DMS153 treated with DMSO at 0.1 percent for 48 hours (cell line): ENCODE measurements at regions not wholly inside any gene's neighbourhood (a gene's known extent, or its start where the extent isn't known, plus 50 kb on each side); places are given as distances from the start of the nearest gene placed in this dataset.

Source experiments
- DNase-seq: peaks from one replicate; lab custom pipeline; 2025; ENCODE audit not compliant: unreplicated experiment; lab: John Stamatoyannopoulos, UW

DNA sequence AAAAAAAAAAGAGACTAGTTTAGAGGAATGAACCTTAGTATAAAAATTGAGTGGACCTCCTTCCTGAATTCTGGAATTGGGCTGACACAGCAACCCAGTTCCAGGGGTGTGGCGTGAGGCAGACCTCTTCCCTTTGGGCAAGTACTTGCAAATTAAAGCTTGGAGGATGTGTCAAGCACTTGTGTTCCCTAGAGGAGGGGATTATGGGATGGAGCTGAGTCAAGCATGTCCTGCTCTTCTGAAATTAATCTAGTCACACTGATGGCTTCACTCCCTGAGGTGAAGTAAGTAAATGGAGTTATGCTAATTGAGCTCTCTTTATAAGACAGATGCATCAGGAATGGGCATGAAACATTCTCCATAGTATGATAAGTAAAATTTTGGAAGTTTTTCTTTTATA, 107.7 kb upstream of the HTR2A start:
- DNase-seq, result no peak

DNA sequence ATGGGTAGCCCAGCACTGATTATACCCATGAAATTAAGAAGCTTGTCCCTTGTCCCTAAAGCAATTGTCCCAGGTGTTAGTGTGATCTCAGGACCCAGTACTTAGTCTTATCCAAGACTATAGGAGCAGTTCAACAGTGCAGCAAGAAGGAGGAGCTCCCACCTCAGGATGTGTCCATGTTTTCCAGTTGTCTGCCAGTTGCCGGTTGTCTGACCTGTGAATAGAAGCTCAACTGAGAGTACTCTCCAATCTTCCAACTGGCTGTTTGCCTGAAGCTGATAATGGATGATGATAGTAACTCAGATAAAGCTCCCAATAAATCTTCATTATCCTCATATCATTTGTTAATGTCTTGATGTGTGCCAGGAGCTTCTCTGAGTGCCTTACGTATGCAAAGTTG, 107.2 kb upstream of the HTR2A start:
- DNase-seq, result no peak

DNA sequence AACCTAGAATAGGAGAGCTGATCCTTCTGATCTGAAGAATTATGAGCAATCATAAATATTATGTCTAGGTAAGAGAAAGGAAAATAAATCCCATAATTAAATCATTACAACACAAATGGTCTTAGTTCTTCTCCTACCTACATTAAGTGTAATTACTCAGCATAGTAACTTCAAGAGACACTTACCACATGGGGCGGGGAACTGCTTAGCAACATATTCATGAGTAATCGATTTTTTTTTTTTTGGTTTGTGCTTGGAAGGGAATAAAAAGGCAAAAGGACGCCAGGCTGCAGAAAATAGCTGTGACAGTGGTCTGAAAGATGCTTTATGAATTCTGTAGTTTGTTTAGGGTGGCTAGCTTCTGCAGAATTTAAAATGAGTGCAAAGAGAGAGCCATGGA, 103.3 kb upstream of the HTR2A start:
- DNase-seq, result no peak

DNA sequence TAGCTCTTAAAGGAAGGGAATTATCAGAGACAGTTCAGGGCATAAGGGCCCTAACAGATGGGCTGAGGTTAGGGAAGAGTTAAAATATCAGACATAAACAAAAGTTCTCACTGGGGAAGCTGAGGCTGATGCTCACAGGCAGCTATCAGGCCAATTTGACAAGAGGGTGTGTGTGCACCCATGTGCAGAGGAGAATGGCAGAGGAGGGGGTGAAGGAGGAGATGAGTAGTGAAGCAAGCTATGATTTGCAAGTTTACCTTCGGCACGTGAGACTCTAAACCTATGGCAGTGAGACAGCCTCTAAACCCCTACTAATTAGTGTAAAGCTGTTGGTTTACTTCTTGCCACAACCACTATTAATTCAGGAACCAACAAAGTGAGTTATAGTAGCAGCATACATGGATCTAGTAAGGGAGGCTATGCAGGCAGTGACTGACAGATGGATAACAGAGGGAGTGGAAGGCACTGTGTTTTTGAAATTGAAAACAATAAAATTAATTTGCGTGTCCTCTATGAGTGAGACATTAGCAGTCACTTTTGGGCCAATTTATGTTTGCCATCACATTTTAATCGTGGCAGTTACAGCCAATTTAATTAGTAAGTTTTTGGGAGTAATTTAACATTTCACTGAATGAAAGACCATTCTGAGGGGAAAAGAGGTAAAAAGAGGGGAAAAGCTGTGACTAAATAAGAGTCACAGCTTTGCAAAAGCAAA, 99.6 kb upstream of the HTR2A start:
- no peak for DNase-seq

- DNase-seq, result no peak
Measured at GRCh38 chr13:46995874-46996273, 99.0 kb upstream of the HTR2A start.

DNA sequence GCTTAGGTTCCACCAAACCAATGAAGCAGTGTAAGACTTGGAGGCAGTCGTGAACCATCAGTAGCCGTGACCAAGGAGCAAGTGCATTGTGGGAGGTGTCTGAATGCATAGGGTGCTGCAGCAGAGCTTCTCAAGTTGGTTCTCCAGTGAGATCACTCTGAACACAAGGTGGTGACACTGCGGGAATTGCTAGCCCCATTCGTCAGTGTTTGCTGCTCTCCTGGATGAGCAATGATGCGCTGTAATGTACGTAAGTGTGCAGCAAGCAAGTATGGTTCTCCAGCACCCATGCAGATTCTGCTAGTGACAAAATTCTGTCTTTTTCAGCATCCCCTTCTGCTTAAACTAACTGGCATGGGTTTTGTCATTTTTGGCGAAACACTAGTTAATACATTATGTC, 97.6 kb upstream of the HTR2A start:
- no peak for DNase-seq

GRCh38 chr13:46992383-46992952, 95.6 kb upstream of the HTR2A start:
- DNase-seq, result no peak

DNA sequence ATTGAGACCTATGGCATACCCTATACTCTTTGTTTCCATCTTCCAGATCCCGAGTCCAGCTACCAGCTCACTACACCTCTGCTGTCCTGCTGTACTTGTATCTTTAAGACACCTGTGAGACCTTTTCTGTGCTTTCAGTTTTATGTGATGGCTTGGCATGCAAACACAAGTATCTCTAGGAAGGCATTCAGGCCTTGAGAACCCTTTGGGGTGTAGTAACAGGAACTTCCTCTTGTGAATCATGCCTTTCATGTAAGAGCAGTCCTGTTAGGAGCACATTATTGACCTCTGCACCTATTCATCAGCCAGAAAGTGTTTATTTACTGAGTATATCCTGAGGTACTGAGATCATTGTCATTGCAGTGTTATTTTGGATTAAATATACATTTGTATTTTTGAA, 87.0 kb upstream of the HTR2A start:
- DNase-seq, result no peak

- DNase-seq, result no peak
Measured at GRCh38 chr13:46982856-46983582, 86.2 kb upstream of the HTR2A start.

DNA sequence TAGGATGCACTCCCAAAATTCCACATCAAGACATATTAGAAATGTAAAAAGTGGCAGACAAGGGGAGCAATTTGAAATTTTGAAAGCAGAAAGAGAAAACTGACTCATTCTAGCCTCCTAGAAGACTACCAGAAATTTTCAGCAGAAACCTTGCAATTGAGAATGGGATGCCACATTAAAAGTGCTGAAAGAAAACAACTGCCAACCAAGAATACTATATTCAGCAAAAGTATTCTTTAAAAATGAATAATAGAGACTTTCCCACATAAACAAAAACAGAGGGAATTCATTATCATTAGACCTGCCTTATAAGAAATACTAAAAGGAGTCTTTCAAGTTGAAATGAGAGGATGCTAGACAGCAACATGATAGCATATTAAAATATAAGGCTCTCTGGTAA, 78.3 kb upstream of the HTR2A start:
- no peak for DNase-seq

- no peak for DNase-seq
Measured at GRCh38 chr13:46968450-46968849, 71.6 kb upstream of the HTR2A start.

GRCh38 chr13:46964789-46965527, 68.1 kb upstream of the HTR2A start:
- DNase-seq, result no peak

DNA sequence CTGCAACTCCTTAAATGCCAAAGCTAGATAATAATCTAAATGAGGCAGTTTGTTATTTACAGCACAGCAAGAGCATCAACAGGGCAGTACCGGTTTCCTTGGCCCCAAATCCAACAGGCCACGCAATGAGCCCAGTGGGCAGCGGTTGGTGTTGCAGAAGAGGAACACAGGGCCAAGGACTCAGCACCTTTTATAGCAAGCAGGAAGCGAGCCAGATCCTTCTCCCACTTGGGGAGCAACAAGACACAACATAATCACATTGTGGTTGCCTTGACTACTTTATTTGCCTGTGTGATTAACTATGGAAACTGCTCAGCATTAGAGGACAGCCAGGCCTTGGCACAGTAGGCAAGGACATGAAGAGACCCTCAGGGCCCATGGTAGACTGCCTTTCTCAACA, 67.1 kb upstream of the HTR2A start:
- no peak for DNase-seq

- no peak for DNase-seq
Measured at GRCh38 chr13:46962281-46962941, 65.6 kb upstream of the HTR2A start.

GRCh38 chr13:46961719-46962118, 64.9 kb upstream of the HTR2A start:
- DNase-seq, result no peak

DNA sequence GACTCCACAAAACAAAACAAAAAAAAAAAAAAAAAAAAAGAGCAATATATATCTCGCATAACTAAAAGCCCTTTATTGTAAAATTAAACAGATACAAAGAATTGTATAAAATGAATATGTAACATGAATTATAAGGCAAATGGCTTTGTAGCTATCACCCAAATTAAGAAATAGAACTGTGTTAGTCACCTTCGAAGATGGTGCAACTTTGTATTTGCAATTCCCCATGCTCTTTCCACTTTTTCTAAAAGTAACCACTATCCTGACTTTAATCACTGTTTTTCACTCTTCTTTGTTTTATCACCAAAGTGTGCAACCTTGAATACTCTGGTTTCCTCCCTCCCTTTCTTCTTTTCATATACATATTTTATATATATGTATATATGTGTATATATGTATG, 57.1 kb upstream of the HTR2A start:
- no peak for DNase-seq

DNA sequence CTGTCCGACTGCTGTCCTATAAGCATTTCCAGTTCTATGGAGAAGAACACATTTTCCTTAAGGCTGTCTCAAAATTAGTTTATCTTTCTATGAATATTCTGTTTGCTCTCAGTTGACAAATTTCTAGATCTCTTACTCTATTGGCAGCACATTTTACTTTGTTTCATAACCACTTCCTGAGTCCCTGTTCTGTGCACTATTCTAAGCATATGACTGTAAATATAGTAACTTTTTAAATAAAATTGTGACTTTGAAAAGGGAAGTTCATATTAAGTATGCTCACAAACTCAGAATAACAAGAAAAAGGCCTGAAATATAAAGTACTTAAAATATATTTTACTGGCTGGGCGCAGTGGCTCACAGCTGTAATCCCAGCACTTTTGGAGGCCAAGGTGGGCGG, 56.5 kb upstream of the HTR2A start:
- no peak for DNase-seq

DNA sequence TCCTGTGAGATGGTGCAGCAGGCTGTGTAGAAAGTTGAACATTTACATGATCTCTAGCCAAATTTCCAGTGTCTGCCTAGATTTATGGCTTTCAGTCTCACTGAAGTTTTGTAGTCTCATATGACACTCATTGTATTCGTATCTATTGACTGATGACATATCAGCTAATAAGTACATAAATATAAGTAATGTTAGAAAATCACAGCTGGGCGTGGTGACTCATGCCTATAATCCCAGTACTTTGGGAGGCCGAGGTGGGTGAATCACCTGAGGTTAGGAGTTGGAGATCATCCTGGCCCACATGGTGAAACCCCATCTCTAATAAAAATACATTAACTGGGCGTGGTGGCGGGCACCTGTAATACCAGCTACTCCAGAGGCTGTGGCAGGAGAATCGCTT, 54.7 kb upstream of the HTR2A start:
- DNase-seq, result no peak

DNA sequence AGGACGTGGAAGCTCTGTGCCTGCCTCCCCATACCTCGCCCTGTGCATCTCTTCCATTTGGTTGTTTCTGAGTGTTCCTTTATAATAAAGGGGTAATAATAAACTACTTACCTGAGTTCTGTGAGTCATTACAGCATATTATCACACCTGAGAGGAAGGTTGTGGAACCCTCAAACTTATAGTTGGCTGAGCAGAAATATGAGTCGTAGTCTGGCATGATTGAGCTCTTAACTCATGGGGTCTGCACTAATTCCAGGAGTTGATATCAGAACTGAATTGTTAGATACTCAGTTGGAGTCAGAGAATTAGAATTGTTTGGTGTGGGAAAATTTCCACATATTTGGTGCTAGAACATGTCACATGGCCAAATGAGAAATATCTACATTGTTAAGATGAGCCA, 52.4 kb upstream of the HTR2A start:
- DNase-seq, result no peak

- DNase-seq, result no peak
Measured at GRCh38 chr13:46948338-46948737, 51.5 kb upstream of the HTR2A start.

GRCh38 chr13:46947425-46948191, 50.8 kb upstream of the HTR2A start:
- no peak for DNase-seq
